Small intestine (tissue), 7 donors: ENCODE measurements at regions not wholly inside any gene's neighbourhood (a gene's known extent, or its start where the extent isn't known, plus 50 kb on each side); places are given as distances from the start of the nearest gene placed in this dataset.

Experiments used
- DNase-seq, 2 donors: peaks; one replicate each; pipeline versions ENCODE4 v3.0.0 to v3.0.0-alpha.2; 2013
- FAIRE-seq: peaks from 2 replicates; lab custom pipeline; 2012; peaks lifted over from hg19 to GRCh38; lab: Jason Lieb, UNC
- H3K27ac ChIP-seq, 3 donors: one replicate each; pipeline ENCODE4 v1.5.1; 2013; ENCODE audit warnings: low read length in 2 of 3, mild to moderate bottlenecking in 2 of 3, control low read depth in 1 of 3, inconsistent platforms in 1 of 3, low read depth in 1 of 3, moderate library complexity in 1 of 3
- H3K27me3 ChIP-seq, 3 donors: one replicate each; pipeline ENCODE4 v1.6.1; 2013; ENCODE audit warnings: low read length in 3 of 3, inconsistent platforms in 1 of 3; ENCODE audit not compliant: control insufficient read depth in 3 of 3, insufficient read depth in 3 of 3
- H3K36me3 ChIP-seq, 3 donors: one replicate each; pipeline ENCODE4 v1.6.1; 2013; ENCODE audit warnings: low read length in 3 of 3, inconsistent platforms in 1 of 3, low read depth in 1 of 3, mild to moderate bottlenecking in 1 of 3, moderate library complexity in 1 of 3; ENCODE audit not compliant: control insufficient read depth in 3 of 3, insufficient read depth in 2 of 3
- H3K4me1 ChIP-seq, 3 donors: one replicate each; pipeline ENCODE4 v1.6.1; 2013; ENCODE audit warnings: low read length in 2 of 3, inconsistent platforms in 1 of 3, low read depth in 1 of 3, mild to moderate bottlenecking in 1 of 3, moderate library complexity in 1 of 3; ENCODE audit not compliant: control insufficient read depth in 3 of 3, insufficient read depth in 2 of 3
- H3K4me3 ChIP-seq, 3 donors: one replicate each; pipeline ENCODE4 v1.5.1; 2013; ENCODE audit warnings: low read length in 3 of 3, control low read depth in 1 of 3, inconsistent platforms in 1 of 3, low read depth in 1 of 3, mild to moderate bottlenecking in 1 of 3, moderate library complexity in 1 of 3
- H3K9me3 ChIP-seq, 2 donors: one replicate each; pipeline ENCODE4 v1.6.1; 2013; ENCODE audit warnings: low read depth in 1 of 2, low read length in 1 of 2; ENCODE audit not compliant: control insufficient read depth in 2 of 2, insufficient read depth in 1 of 2
- WGBS, 3 donors: extraction: QIAGEN DNeasy Blood & Tissue Kit; methylation state at CpG; one replicate each; pipeline ENCODE4 v1.1.7; 2013; 5-methylcytosine and 5-hydroxymethylcytosine counted together
- donor health status: healthy with polysubstance abuse.
- donor health status: control.
- donor health status: control.
- donor health status: Bipolar disorder and iron deficiency.
- donor health status: healthy.

GRCh38 chr2:103815731-103816130, 1038.2 kb upstream of the POU3F3 start:
- Histone ChIP-seq H3K4me1 (no peaks in the 10 kb centered on the region), H3K27ac (no peak overlapping the region), H3K9me3 (no peaks in the 10 kb centered on the region), H3K36me3 (no peaks in the 10 kb centered on the region), H3K27me3 (no peaks in the 10 kb centered on the region), H3K4me3 (no peak overlapping the region)
- FAIRE-seq (no peak), DNase-seq (no peak)
- 53 to 73% (median 64%) methylated on average over 1 of the region's 1 CpG for WGBS, 3 donors

- FAIRE-seq = no peak
- Histone ChIP-seq H3K36me3 (no peaks in the 10 kb centered on the region), H3K4me1 (no peaks in the 10 kb centered on the region), H3K4me3 (no peak overlapping the region), H3K9me3 (no peaks in the 10 kb centered on the region), H3K27ac (no peak overlapping the region), H3K27me3 (no peaks in the 10 kb centered on the region)
- no peak for DNase-seq
- WGBS, 3 donors = 79 to 87% (median 84%) methylated on average over 3 of the region's 3 CpGs
Measured at GRCh38 chr2:103817746-103818145, 1036.2 kb upstream of the POU3F3 start.

- Histone ChIP-seq H3K27ac (no peak overlapping the region), H3K36me3 (no peaks in the 10 kb centered on the region), H3K4me3 (no peak overlapping the region), H3K9me3 (no peaks in the 10 kb centered on the region), H3K27me3 (no peaks in the 10 kb centered on the region), H3K4me1 (no peaks in the 10 kb centered on the region)
- no peak for DNase-seq
- no peak for FAIRE-seq
- WGBS, 3 donors = 38 to 46% (median 40%) methylated on average over 2 of the region's 2 CpGs
Measured at GRCh38 chr2:103818176-103818575, 1035.7 kb upstream of the POU3F3 start.

GRCh38 chr2:103819599-103819998, 1034.3 kb upstream of the POU3F3 start:
- WGBS, 3 donors = 81 to 85% (median 84%) methylated on average over 5 of the region's 5 CpGs
- H3K4me1 ChIP-seq = no peaks in the 10 kb centered on the region
- no peaks in the 10 kb centered on the region for H3K9me3 ChIP-seq
- H3K4me3 ChIP-seq = no peak overlapping the region
- H3K36me3 ChIP-seq = no peaks in the 10 kb centered on the region
- H3K27me3 ChIP-seq = no peaks in the 10 kb centered on the region
- H3K27ac ChIP-seq = no peak overlapping the region
- no peak for FAIRE-seq
- DNase-seq = no peak

- WGBS, 3 donors = 10 to 55% (median 13%) methylated on average over 1 of the region's 1 CpG
- Histone ChIP-seq H3K4me3 (no peak overlapping the region), H3K27me3 (no peaks in the 10 kb centered on the region), H3K36me3 (no peaks in the 10 kb centered on the region), H3K9me3 (no peaks in the 10 kb centered on the region), H3K27ac (no peak overlapping the region), H3K4me1 (no peaks in the 10 kb centered on the region)
- no peak for FAIRE-seq
- peak; percentile 61 to 71 for DNase-seq
Measured at GRCh38 chr2:103823847-103824246, 1030.1 kb upstream of the POU3F3 start.

GRCh38 chr2:103847276-103847675, 1006.6 kb upstream of the POU3F3 start:
- no peaks in the 10 kb centered on the region for H3K36me3 ChIP-seq
- no peak overlapping the region for H3K4me3 ChIP-seq
- no peaks in the 10 kb centered on the region for H3K9me3 ChIP-seq
- WGBS, 3 donors = 68 to 90% (median 81%) methylated on average over 2 of the region's 2 CpGs
- H3K27ac ChIP-seq = no peak overlapping the region
- H3K27me3 ChIP-seq = no peaks in the 10 kb centered on the region
- H3K4me1 ChIP-seq = no peaks in the 10 kb centered on the region
- no peak for DNase-seq
- no peak for FAIRE-seq

- no peaks in the 10 kb centered on the region for H3K4me1 ChIP-seq
- no peaks in the 10 kb centered on the region for H3K27me3 ChIP-seq
- H3K27ac ChIP-seq = no peak overlapping the region
- DNase-seq (no peak), FAIRE-seq (no peak)
- no peak overlapping the region for H3K4me3 ChIP-seq
- H3K9me3 ChIP-seq = no peaks in the 10 kb centered on the region
- no peaks in the 10 kb centered on the region for H3K36me3 ChIP-seq
- whole genome bisulfite sequencing, 3 donors = 56 to 69% (median 61%) methylated on average over 2 of the region's 2 CpGs
Measured at GRCh38 chr2:103859238-103859637, 994.7 kb upstream of the POU3F3 start.

GRCh38 chr2:103860016-103860415, 993.9 kb upstream of the POU3F3 start:
- Histone ChIP-seq H3K27ac (no peak overlapping the region), H3K36me3 (no peaks in the 10 kb centered on the region), H3K4me3 (no peak overlapping the region), H3K4me1 (no peaks in the 10 kb centered on the region), H3K9me3 (no peaks in the 10 kb centered on the region), H3K27me3 (no peaks in the 10 kb centered on the region)
- FAIRE-seq (no peak), DNase-seq (no peak)
- WGBS, 3 donors = 70 to 83% (median 76%) methylated on average over 2 of the region's 2 CpGs

- Histone ChIP-seq H3K4me1 (no peaks in the 10 kb centered on the region), H3K36me3 (no peaks in the 10 kb centered on the region), H3K4me3 (no peak overlapping the region), H3K27ac (no peak overlapping the region), H3K9me3 (no peaks in the 10 kb centered on the region), H3K27me3 (no peaks in the 10 kb centered on the region)
- FAIRE-seq = no peak
- DNase-seq = no peak
- WGBS, 3 donors = 84 to 93% (median 91%) methylated on average over 2 of the region's 2 CpGs
Measured at GRCh38 chr2:103868396-103868795, 985.5 kb upstream of the POU3F3 start.
